IMR-90 (cell line): ENCODE measurements at regions not wholly inside any gene's neighbourhood (a gene's known extent, or its start where the extent isn't known, plus 50 kb on each side); places are given as distances from the start of the nearest gene placed in this dataset.

Experiments used
- ATAC-seq: fragments of 200-7000 bp; cut with Tn5 transposase; 2 replicates; pipeline ENCODE4 v1.9.1; 2020; ENCODE audit warnings: low read depth, mild to moderate bottlenecking, moderate library complexity
- BruUV-seq: library from RNA; stranded (reverse); fragments of 400-500 nt; replicated peaks from 2 replicates; lab custom pipeline; 2021; lab: Mats Ljungman, UMichigan
- CTCF ChIA-PET: fragments of 300-600 bp; formaldehyde crosslinking; extraction: SDS; loops from one replicate; lab custom pipeline; 2021; ENCODE audit warnings: antibody characterized with exemption; lab: Yijun Ruan, JAX
- POLR2A ChIA-PET: fragments of 300-600 bp; sonication (Branson Sonifier 250); formaldehyde crosslinking; loops from one replicate; lab custom pipeline; 2022; ENCODE audit warnings: antibody characterized with exemption; ENCODE audit not compliant: unreplicated experiment; lab: Charles Lee
- DNase-seq: peaks from one replicate; pipeline ENCODE4 v3.0.0; 2013
- H2AFZ ChIP-seq: replicated peaks from 2 replicates; pipeline ENCODE3; 2013; ENCODE audit warnings: low read length, mild to moderate bottlenecking; ENCODE audit not compliant: poor library complexity
- H2AK5ac ChIP-seq: 2 replicates; pipeline ENCODE4 v1.6.1; 2013; ENCODE audit warnings: low read depth, low read length, inconsistent platforms
- H2AK9ac ChIP-seq: replicated peaks from 2 replicates; pipeline ENCODE3; 2013; ENCODE audit warnings: mild to moderate bottlenecking, low read depth, low read length, moderate library complexity; ENCODE audit not compliant: poor library complexity
- H2BK120ac ChIP-seq: 2 replicates; pipeline ENCODE4 v1.6.1; 2013; ENCODE audit warnings: low read depth, low read length, inconsistent platforms
- H2BK15ac ChIP-seq: 3 replicates; pipeline ENCODE4 v1.6.1; 2013; ENCODE audit warnings: low read depth, low read length, inconsistent platforms
- H2BK20ac ChIP-seq: 2 replicates; pipeline ENCODE4 v1.6.1; 2013; ENCODE audit warnings: low read depth, mild to moderate bottlenecking, inconsistent platforms, low read length, moderate library complexity
- H2BK5ac ChIP-seq: 2 replicates; pipeline ENCODE4 v1.6.1; 2013; ENCODE audit warnings: mild to moderate bottlenecking, low read depth, low read length, inconsistent platforms; ENCODE audit not compliant: poor library complexity, severe bottlenecking
- H3K14ac ChIP-seq: replicated peaks from 2 replicates; pipeline ENCODE4 v1.6.1; 2013; ENCODE audit warnings: low read depth, low read length, inconsistent platforms
- H3K18ac ChIP-seq: 2 replicates; pipeline ENCODE4 v1.6.1; 2013; ENCODE audit warnings: low read depth, low read length, control low read depth
- H3K23ac ChIP-seq: 2 replicates; pipeline ENCODE4 v1.6.1; 2013; ENCODE audit warnings: low read depth, low read length, inconsistent platforms
- H3K27ac ChIP-seq: 2 replicates; pipeline ENCODE4 v1.5.1; 2013; ENCODE audit warnings: mild to moderate bottlenecking, control low read depth, low read length; ENCODE audit not compliant: insufficient read depth
- H3K27me3 ChIP-seq: 2 replicates; pipeline ENCODE4 v1.6.1; 2013; ENCODE audit warnings: low read length; ENCODE audit not compliant: control insufficient read depth, insufficient read depth
- H3K36me3 ChIP-seq: 2 replicates; pipeline ENCODE4 v1.6.1; 2013; ENCODE audit warnings: low read length, mixed read lengths; ENCODE audit not compliant: control insufficient read depth, insufficient read depth
- H3K4ac ChIP-seq: 2 replicates; pipeline ENCODE4 v1.6.1; 2013; ENCODE audit warnings: low read depth, low read length, inconsistent platforms
- H3K4me1 ChIP-seq: 2 replicates; pipeline ENCODE4 v1.6.1; 2013; ENCODE audit warnings: low read length, mixed read lengths; ENCODE audit not compliant: control insufficient read depth, insufficient read depth
- H3K4me2 ChIP-seq: 2 replicates; pipeline ENCODE4 v1.6.1; 2013; ENCODE audit warnings: low read depth, mild to moderate bottlenecking, control low read depth, low read length, moderate library complexity
- H3K4me3 ChIP-seq: 2 replicates; pipeline ENCODE4 v1.5.1; 2013; ENCODE audit warnings: low read depth, mild to moderate bottlenecking, control low read depth, low read length, moderate library complexity; ENCODE audit not compliant: insufficient read depth
- H3K56ac ChIP-seq: 2 replicates; pipeline ENCODE4 v1.6.1; 2013; ENCODE audit warnings: low read length, inconsistent platforms; ENCODE audit not compliant: insufficient read depth; ENCODE audit errors: extremely low read depth
- H3K79me1 ChIP-seq, 2 experiments: 2 replicates each; pipeline ENCODE4 v1.6.1; 2013; ENCODE audit warnings: low read length in 2 of 2, inconsistent platforms in 1 of 2, low read depth in 1 of 2
- H3K9ac ChIP-seq: 2 replicates; pipeline ENCODE4 v1.6.1; 2013; ENCODE audit warnings: low read depth, low read length, control low read depth
- H3K9me1 ChIP-seq: 2 replicates; pipeline ENCODE4 v1.6.1; 2013; ENCODE audit warnings: low read length, inconsistent platforms; ENCODE audit not compliant: insufficient read depth
- H3K9me3 ChIP-seq: 2 replicates; pipeline ENCODE4 v1.6.1; 2013; ENCODE audit warnings: low read length; ENCODE audit not compliant: control insufficient read depth, insufficient read depth
- H4K20me1 ChIP-seq: 2 replicates; pipeline ENCODE4 v1.6.1; 2013; ENCODE audit warnings: low read length, inconsistent platforms; ENCODE audit not compliant: insufficient read depth
- H4K5ac ChIP-seq: 2 replicates; pipeline ENCODE4 v1.6.1; 2013; ENCODE audit warnings: mild to moderate bottlenecking, low read depth, low read length, control low read depth
- H4K8ac ChIP-seq, 2 experiments: 2 replicates each; pipeline ENCODE4 v1.6.1; 2013; ENCODE audit warnings: low read depth in 2 of 2, low read length in 2 of 2, control low read depth in 1 of 2, inconsistent platforms in 1 of 2
- H4K91ac ChIP-seq: 2 replicates; pipeline ENCODE4 v1.6.1; 2013; ENCODE audit warnings: low read depth, low read length, inconsistent platforms; ENCODE audit not compliant: insufficient read depth
- MAFK ChIP-seq: IDR thresholded peaks from 2 replicates; pipeline ENCODE4 v1.6.1; 2012; ENCODE audit warnings: low read depth, low read length, improper control_type of control experiment
- RAD21 ChIP-seq: IDR thresholded peaks from 2 replicates; pipeline ENCODE4 v1.6.1; 2012; ENCODE audit warnings: low read length, improper control_type of control experiment
- WGBS, 2 experiments: methylation state at CpG; one replicate each; pipeline versions ENCODE4 v1.1.5 to v1.1.7; 2013; ENCODE audit warnings: missing lambda C conversion rate in 2 of 2; ENCODE audit not compliant: insufficient read length in 1 of 2; ENCODE audit errors: extremely low coverage in 2 of 2; 5-methylcytosine and 5-hydroxymethylcytosine counted together
- dilution Hi-C: fragments of 300-500 bp; cut with HindIII; formaldehyde crosslinking; loops from one replicate; pipeline ENCODE4 v1.14.3; 2018; ENCODE audit warnings: low sequenced_read_pairs; ENCODE audit not compliant: unreplicated experiment
- in situ Hi-C: fragments of 300-500 bp; cut with MboI; formaldehyde crosslinking; loops from 3 replicates; pipeline ENCODE4 v1.14.3; 2019; ENCODE audit warnings: low sequenced_read_pairs, inconsistent platforms, mixed read lengths
- intact Hi-C: fragments of 100-400 bp; cut with micrococcal nuclease; formaldehyde crosslinking; loops from 2 replicates; pipeline ENCODE4 v1.10.0; 2022

DNA sequence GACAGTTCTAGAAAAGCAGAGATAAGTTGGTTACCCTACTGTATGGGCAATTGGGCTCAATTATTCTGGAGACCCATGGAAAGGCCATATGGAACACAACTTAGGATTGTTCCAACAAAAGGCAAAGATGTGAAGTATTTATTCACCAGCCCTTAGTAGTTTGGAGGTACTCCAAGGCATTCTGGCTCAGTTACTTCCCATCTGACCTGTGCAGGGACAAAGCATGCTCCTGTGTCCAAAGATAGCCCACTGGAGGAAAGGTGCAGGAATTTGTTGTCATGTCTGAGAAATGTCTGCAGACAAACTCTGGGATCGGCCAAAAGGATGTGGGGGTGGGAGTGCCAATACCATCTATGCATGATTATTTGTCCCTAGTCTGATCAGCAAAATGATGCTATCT, 279.5 kb upstream of the PTGER4 start:
- Histone ChIP-seq H3K4me1 (peaks cover 4% of the 10 kb centered on the region; the same call in 1 of the 2 replicates), H3K36me3 (no peaks in the 10 kb centered on the region), H2BK5ac (no peak overlapping the region), H3K27me3 (no peaks in the 10 kb centered on the region), H3K9me1 (peaks cover 6% of the 10 kb centered on the region), H3K9me3 (no peaks in the 10 kb centered on the region), H2BK20ac (no peak overlapping the region), H3K27ac (no peak overlapping the region), H3K18ac (no peak overlapping the region), H2BK15ac (no peak overlapping the region; the same call in 2 of the 3 replicates), H2AK9ac (no peak overlapping the region), H4K91ac (no peak overlapping the region), H4K8ac (no peak overlapping the region), H3K23ac (no peak overlapping the region), H2BK120ac (no peak overlapping the region), H2AFZ (no peak overlapping the region), H2AK5ac (no peak overlapping the region), H4K5ac (no peak overlapping the region), H3K9ac (no peak overlapping the region), H3K56ac (no peak overlapping the region), H3K4me2 (no peak overlapping the region), H3K4me3 (no peak overlapping the region), H4K20me1 (no peaks in the 10 kb centered on the region), H3K4ac (no peak overlapping the region), H3K79me1 (no peaks in the 10 kb centered on the region), H3K14ac (no peak overlapping the region)
- ChIA-PET POLR2A (interaction anchor here (0.5 kb wide), 1 partner anchor 133 kb away, joined by 3 read pairs; no protein-coding TSS in a partner anchor), CTCF (no interaction called here)
- DNase-seq (no peak), ATAC-seq (no peak)
- dilution Hi-C loops = no loop called here
- in situ Hi-C loops = no loop called here
- no TSS peak for BruUV-seq
- TF ChIP-seq RAD21 (no peak), MAFK (no peak)
- no CpG with 5 or more reads among the region's 1 CpG for WGBS, 2 experiments
- intact Hi-C loops = loop anchor here (5.0 kb wide), 1 partner anchor 277 kb away; the partner anchor contains the start of gene PTGER4
